HEK293T (cell line): ENCODE measurements at regions not wholly inside any gene's neighbourhood (a gene's known extent, or its start where the extent isn't known, plus 50 kb on each side); places are given as distances from the start of the nearest gene placed in this dataset.

ENCODE experiments used
- BHLHE40 ChIP-seq: fragments of 450-650 bp; IDR thresholded peaks from 2 replicates; pipeline ENCODE4 v1.6.1; 2016; ENCODE audit warnings: mild to moderate bottlenecking, moderate library complexity, borderline replicate concordance
- CTBP1 ChIP-seq: fragments of 450-650 bp; IDR thresholded peaks from 2 replicates; pipeline ENCODE4 v1.6.1; 2016; ENCODE audit warnings: borderline replicate concordance
- ELF4 ChIP-seq: fragments of 450-650 bp; IDR thresholded peaks from 2 replicates; pipeline ENCODE4 v1.6.1; 2017; ENCODE audit warnings: antibody characterized with exemption
- FOXA1 ChIP-seq: fragments of 450-650 bp; IDR thresholded peaks from 2 replicates; pipeline ENCODE4 v1.6.1; 2016; ENCODE audit warnings: mild to moderate bottlenecking
- FOXK2 ChIP-seq: fragments of 450-650 bp; IDR thresholded peaks from 2 replicates; pipeline ENCODE4 v1.6.1; 2016; ENCODE audit warnings: mild to moderate bottlenecking
- FOXM1 ChIP-seq: fragments of 450-650 bp; IDR thresholded peaks from 2 replicates; pipeline ENCODE4 v1.6.1; 2017; ENCODE audit warnings: mild to moderate bottlenecking, borderline replicate concordance
- HDGF ChIP-seq: fragments of 450-650 bp; IDR thresholded peaks from 2 replicates; pipeline ENCODE4 v1.6.1; 2017; ENCODE audit warnings: antibody characterized with exemption, borderline replicate concordance
- L3MBTL2 ChIP-seq: fragments of 450-650 bp; conservative IDR thresholded peaks from 2 replicates; pipeline ENCODE4 v1.6.1; 2016; ENCODE audit warnings: mild to moderate bottlenecking
- LEF1 ChIP-seq: fragments of 450-650 bp; IDR thresholded peaks from 2 replicates; pipeline ENCODE4 v1.6.1; 2017; ENCODE audit warnings: mild to moderate bottlenecking, borderline replicate concordance
- PKNOX1 ChIP-seq: fragments of 450-650 bp; IDR thresholded peaks from 2 replicates; pipeline ENCODE4 v1.6.1; 2016
- SP1 ChIP-seq: fragments of 450-650 bp; IDR thresholded peaks from 2 replicates; pipeline ENCODE4 v1.6.1; 2017
- SUZ12 ChIP-seq: fragments of 450-650 bp; IDR thresholded peaks from 2 replicates; pipeline ENCODE4 v1.6.1; 2016; ENCODE audit warnings: mild to moderate bottlenecking
- TARDBP ChIP-seq: fragments of 450-650 bp; IDR thresholded peaks from 2 replicates; pipeline ENCODE4 v1.6.1; 2016
- ZNF384 ChIP-seq: fragments of 450-650 bp; IDR thresholded peaks from 2 replicates; pipeline ENCODE4 v1.6.1; 2016

- TF ChIP-seq ELF4 (no peak), L3MBTL2 (no peak), SUZ12 (no peak), FOXA1 (no peak), SP1 (no peak), TARDBP (no peak), PKNOX1 (no peak), BHLHE40 (no peak), ZNF384 (no peak), FOXM1 (no peak), HDGF (no peak), FOXK2 (no peak), LEF1 (no peak), CTBP1 (no peak)
These were observed 100.9 kb upstream of the MLN start for GRCh38 chr6:33904747-33905065.
